Fibroblast of the aortic adventitia (primary cell): ENCODE measurements at regions not wholly inside any gene's neighbourhood (a gene's known extent, or its start where the extent isn't known, plus 50 kb on each side); places are given as distances from the start of the nearest gene placed in this dataset.
"Not testable (repeated sequence)": the region's sequence is repeated elsewhere in the genome, so short reads cannot be mapped to it uniquely, and the experiment has no call there.

ENCODE experiments used
- DNase-seq: peaks from one replicate; pipeline ENCODE4 v3.0.0-alpha.2; 2010; ENCODE audit warnings: low read depth
- H3K4me3 ChIP-seq: 2 replicates; pipeline ENCODE4 v1.5.1; 2011; ENCODE audit warnings: low read depth, mild to moderate bottlenecking, control low read depth, low read length, moderate library complexity
- TF ChIP-seq, protein P1 (sequence below): IDR thresholded peaks from 2 replicates; pipeline ENCODE4 v1.5.1; 2011; ENCODE audit warnings: mild to moderate bottlenecking, low read length, control low read depth, inconsistent platforms; ENCODE audit not compliant: insufficient read depth

GRCh38 chr1:116291024-116291423 lies 82.0 kb upstream of the ATP1A1 start:
- TF ChIP-seq, protein P1, sequence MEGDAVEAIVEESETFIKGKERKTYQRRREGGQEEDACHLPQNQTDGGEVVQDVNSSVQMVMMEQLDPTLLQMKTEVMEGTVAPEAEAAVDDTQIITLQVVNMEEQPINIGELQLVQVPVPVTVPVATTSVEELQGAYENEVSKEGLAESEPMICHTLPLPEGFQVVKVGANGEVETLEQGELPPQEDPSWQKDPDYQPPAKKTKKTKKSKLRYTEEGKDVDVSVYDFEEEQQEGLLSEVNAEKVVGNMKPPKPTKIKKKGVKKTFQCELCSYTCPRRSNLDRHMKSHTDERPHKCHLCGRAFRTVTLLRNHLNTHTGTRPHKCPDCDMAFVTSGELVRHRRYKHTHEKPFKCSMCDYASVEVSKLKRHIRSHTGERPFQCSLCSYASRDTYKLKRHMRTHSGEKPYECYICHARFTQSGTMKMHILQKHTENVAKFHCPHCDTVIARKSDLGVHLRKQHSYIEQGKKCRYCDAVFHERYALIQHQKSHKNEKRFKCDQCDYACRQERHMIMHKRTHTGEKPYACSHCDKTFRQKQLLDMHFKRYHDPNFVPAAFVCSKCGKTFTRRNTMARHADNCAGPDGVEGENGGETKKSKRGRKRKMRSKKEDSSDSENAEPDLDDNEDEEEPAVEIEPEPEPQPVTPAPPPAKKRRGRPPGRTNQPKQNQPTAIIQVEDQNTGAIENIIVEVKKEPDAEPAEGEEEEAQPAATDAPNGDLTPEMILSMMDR = no peak

GRCh38 chr1:116292929-116293725 lies 79.9 kb upstream of the ATP1A1 start:
- DNase-seq = no peak
- no peak overlapping the region for H3K4me3 ChIP-seq
- TF ChIP-seq, protein P1 = no peak

More at GRCh38 chr1:116291024-116291423, 82.0 kb upstream of the ATP1A1 start:
- DNase-seq = no peak
- no peak overlapping the region for H3K4me3 ChIP-seq

DNA sequence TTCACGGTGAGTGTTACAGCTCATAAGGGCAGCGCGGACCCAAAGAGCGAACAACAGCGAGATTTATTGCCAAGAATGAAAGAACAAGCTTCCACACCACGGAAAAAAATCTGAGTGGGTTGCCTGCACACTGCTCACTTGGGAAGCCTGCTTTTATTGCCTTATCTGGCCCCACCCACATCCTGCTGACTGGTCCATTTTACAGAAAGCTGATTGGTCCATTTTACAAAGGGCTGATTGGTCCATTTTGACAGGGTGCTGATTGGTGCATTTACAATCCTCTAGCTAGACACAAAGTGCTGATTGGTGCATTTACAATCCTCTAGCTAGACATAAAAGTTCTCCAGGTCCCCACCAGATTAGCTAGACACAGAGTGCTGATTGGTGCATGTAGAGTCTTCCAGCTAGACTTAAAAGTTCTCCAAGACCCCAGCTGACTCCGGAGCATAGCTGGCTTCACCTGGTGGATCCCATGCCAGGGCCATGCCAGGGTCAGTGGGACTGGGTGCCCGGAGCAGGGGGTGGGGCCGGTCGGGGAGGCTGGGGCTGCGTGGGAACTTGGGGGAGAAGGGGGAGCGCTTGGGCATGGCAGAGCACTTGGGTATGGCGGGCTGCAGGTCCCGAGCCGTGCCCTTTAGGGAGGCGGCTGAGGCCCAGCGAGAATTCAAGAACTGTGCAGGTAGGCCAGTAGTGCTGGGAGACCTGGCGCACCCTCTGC lies 75.4 kb upstream of the ATP1A1 start:
- TF ChIP-seq, protein P1 = no peak
- DNase-seq = no peak
- H3K4me3 ChIP-seq = no peak overlapping the region

- not testable (repeated sequence) for DNase-seq, H3K4me3 ChIP-seq
Observed at GRCh38 chr1:116298213-116298579, 74.8 kb upstream of the ATP1A1 start.

DNA sequence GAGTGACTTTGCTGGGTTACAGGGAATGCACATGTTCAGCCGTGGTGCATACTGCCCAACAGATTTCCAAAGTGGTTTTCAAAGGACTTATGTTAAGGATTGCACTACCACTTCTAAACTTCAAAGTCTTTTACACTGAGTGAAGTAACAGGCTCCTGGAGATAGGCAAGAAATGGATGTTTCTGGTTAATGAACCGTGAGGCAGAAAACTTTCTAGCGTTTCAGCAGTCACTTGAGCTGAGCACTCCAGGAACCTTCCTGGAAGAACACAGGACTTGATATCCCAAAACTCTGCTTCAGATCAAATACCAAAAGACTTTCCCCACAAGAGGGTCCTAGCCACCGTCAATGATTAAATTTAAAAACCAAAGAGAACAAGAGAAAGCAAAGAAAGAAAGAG lies 74.3 kb upstream of the ATP1A1 start:
- H3K4me3 ChIP-seq = no peak overlapping the region
- TF ChIP-seq, protein P1 = no peak
- no peak for DNase-seq

- TF ChIP-seq, protein P1 = no peak
- H3K4me3 ChIP-seq = no peak overlapping the region
- DNase-seq = no peak
Observed at GRCh38 chr1:116299248-116299647, 73.8 kb upstream of the ATP1A1 start.

GRCh38 chr1:116302281-116302680 lies 70.8 kb upstream of the ATP1A1 start:
- DNase-seq = no peak
- TF ChIP-seq, protein P1 = no peak
- no peak overlapping the region for H3K4me3 ChIP-seq
